Epithelial cell of proximal tubule (primary cell): ENCODE measurements at regions not wholly inside any gene's neighbourhood (a gene's known extent, or its start where the extent isn't known, plus 50 kb on each side); places are given as distances from the start of the nearest gene placed in this dataset.
"Not testable (repeated sequence)": the region's sequence is repeated elsewhere in the genome, so short reads cannot be mapped to it uniquely, and the experiment has no call there.

Experiments
- DNase-seq: peaks from one replicate; pipeline ENCODE4 v3.0.0-alpha.2; 2011; ENCODE audit warnings: low read depth
- H3K4me3 ChIP-seq: 2 replicates; pipeline ENCODE4 v1.5.1; 2011; ENCODE audit warnings: low read depth, mild to moderate bottlenecking, low read length
- TF ChIP-seq, protein P1 (sequence below): conservative IDR thresholded peaks from 2 replicates; pipeline ENCODE4 v1.5.1; 2012; ENCODE audit warnings: low read depth, mild to moderate bottlenecking, low read length

DNA sequence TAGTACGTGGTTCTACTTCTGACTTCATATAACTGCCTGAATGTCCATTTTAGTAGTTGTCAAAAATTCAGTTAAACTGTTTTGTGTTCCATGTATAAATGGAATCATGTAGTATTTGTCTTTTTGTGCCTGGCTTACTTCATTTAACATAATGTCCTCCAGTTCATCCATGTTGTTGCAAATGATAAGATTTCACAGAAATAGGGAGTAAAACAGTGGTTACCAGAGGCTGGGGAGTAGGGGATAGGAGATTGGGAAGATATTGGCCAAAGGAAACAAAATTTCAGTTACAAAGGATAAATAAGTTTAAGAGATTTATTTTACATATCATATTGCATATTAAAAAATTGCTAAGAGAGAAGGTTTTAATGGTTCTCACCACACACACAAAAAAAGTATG, 425.0 kb upstream of the MEF2C start:
- TF ChIP-seq, protein P1, sequence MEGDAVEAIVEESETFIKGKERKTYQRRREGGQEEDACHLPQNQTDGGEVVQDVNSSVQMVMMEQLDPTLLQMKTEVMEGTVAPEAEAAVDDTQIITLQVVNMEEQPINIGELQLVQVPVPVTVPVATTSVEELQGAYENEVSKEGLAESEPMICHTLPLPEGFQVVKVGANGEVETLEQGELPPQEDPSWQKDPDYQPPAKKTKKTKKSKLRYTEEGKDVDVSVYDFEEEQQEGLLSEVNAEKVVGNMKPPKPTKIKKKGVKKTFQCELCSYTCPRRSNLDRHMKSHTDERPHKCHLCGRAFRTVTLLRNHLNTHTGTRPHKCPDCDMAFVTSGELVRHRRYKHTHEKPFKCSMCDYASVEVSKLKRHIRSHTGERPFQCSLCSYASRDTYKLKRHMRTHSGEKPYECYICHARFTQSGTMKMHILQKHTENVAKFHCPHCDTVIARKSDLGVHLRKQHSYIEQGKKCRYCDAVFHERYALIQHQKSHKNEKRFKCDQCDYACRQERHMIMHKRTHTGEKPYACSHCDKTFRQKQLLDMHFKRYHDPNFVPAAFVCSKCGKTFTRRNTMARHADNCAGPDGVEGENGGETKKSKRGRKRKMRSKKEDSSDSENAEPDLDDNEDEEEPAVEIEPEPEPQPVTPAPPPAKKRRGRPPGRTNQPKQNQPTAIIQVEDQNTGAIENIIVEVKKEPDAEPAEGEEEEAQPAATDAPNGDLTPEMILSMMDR: no peak
- DNase-seq: no peak
- H3K4me3 ChIP-seq: no peak overlapping the region

DNA sequence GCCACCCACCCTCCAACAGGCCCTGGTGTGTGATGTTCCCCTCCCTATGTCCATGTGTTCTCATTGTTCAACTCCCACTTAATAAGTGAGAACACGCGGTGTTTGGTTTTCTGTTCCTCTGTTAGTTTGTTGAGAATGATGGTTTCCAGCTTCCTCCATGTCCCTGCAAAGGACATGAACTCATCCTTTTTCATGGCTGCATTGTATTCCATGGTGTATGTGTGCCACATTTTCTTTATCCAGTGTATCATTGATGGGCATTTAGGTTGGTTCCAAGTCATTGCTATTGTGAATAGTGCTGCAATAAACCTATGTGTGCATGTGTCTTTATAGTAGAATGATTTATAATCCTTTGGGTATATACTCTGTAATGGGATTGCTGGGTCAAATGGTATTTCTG, 424.2 kb upstream of the MEF2C start:
- not testable (repeated sequence) for DNase-seq, H3K4me3 ChIP-seq

DNA sequence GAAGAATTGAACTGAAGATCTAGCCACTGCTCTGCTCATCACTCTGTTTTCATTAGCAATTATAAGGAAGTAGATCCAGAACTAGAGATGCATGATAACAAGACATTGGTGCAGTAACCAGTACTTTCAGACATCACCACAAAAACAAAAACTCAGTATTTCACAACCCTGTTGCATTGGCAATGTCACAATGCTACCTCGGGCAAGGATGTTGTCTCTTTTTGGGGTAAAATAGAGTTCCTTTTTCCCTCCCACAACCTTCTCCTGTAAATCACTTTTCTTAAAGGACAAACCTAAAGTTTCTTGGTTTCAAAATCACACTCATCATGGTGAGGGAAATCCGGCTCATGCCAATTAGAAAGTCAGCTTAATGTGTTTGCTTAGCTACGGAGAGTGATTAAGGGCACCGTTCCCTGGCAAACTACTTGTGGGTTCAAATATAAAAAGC, 420.1 kb upstream of the MEF2C start:
- TF ChIP-seq, protein P1: no peak
- H3K4me3 ChIP-seq: no peak overlapping the region
- DNase-seq: no peak

DNA sequence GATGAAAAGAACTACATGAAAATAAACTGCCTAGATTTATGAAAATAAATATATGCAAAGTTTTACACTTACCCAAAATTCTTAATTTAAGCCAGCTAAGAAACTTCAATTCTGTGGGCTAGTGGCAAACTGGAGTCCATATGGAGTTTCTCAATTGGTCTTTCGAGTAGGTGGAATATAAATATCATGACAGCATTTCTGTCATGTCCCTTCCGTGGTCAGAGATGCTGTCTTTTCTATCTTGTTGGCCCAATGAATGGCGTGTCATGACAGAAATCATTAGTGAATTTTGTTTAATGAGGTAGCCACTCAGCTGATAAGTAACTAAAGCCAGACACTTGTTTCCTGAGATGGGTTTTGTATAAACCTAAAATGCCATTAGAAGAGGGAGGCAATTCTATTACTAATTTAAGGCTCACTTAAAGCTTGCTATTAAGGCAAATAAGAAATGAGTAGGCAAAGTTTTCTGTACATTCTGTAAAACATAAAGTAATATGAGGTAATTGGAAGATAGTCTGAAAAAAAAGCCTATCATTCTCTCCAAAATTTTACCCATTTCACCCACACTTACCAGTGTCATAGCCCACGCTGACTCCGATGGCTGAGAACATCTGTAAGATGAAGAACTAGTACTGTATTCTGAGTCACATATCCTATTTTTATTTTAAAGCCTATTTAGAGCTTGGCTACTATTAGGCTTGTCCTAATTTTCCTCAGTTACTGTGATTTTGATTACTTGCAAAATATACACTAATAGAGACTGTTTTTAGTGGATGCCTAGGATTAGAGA, 419.3 kb upstream of the MEF2C start:
- TF ChIP-seq, protein P1: no peak
- no peak for DNase-seq
- H3K4me3 ChIP-seq: no peak overlapping the region

DNA sequence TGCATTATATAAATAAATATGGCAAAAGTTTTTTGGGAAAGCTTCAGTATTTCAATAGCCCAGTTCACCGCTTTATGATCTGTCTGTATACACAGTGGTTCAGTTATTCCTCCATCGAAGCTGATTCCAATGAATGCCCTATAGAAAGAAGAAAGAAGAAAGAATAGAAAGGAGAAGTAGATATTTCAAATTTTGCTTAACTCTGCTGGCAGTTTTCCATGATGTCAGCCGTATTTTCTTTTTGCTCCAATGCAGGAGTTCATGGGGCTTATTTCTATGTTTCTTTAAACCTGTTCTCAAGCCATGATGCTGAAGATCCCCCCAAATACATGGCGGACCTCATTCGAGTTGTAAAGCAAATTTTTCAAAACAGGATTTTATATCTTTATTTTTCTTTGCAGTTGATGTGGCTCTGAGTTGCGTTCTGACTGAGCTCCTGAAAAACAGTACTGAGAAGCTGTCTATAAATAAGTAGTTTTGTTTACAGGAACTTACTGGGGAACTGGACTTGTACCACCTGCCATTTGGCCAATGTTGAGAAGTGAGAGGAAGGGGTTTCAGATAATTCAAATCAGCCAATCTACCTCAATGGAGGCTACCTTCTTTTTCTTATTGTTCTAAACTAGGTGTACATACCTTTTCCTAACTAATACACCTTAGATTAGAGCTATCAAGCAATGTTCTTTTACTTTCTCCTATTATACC, 418.5 kb upstream of the MEF2C start:
- DNase-seq: no peak
- TF ChIP-seq, protein P1: no peak
- H3K4me3 ChIP-seq: no peak overlapping the region

DNA sequence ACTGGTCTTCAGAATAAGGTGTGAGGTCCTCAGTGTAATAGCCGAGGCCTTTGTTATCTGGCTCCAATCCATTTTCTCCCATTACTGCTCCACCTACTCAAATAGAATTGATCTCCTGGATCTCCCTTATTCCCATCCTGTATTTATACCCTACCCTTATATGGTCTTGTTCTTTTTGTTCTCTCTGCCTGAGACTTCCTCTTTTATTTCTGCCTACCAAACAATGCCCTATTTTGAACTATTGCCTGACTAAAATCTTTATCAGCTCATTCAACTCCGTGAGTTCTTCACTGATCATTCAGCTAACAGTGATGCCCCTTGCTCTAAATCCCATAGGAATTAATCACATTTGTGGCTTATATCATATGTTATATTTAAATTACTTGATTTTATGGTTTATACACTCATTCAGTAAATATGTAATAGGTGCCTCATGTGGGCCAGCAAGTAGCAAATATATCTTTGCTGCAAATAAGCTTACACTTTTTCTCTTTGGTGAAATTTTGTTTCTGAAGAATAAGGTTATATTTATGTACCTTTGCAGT, 417.5 kb upstream of the MEF2C start:
- TF ChIP-seq, protein P1: no peak
- no peak overlapping the region for H3K4me3 ChIP-seq
- no peak for DNase-seq

DNA sequence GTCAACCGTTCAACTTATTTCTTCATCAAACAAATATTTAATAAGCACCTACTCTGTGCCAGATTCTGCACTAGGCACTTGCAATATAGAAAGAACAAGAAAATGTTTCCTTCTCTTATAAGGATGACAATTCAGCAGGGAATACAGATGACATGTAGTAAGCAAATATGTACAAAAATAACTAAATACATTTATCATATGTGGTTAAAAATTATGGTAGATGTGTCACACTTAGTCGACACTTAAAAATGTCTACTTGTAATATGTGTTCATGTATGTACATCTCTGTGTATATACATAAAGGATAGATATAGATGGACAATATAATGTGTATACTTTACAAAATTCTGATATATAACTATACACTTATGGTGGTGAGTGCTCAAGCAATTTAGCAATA, 417.0 kb upstream of the MEF2C start:
- no peak for DNase-seq
- no peak overlapping the region for H3K4me3 ChIP-seq
- TF ChIP-seq, protein P1: no peak
